Gastroesophageal sphincter (tissue), 3 donors: ENCODE measurements at regions not wholly inside any gene's neighbourhood (a gene's known extent, or its start where the extent isn't known, plus 50 kb on each side); places are given as distances from the start of the nearest gene placed in this dataset.

ENCODE experiments used
- EP300 ChIP-seq: sonication (generic); formaldehyde crosslinking; IDR thresholded peaks from one replicate; pipeline ENCODE4 v1.6.1; 2017; ENCODE audit warnings: antibody characterized with exemption, mild to moderate bottlenecking
- POLR2A ChIP-seq, 2 donors: fragments of 450-650 bp; IDR thresholded peaks; one replicate each; pipeline ENCODE4 v1.6.1; 2017; ENCODE audit warnings: antibody characterized with exemption in 2 of 2, mild to moderate bottlenecking in 2 of 2, moderate library complexity in 1 of 2
- POLR2AphosphoS5 ChIP-seq: sonication (generic); formaldehyde crosslinking; IDR thresholded peaks from one replicate; pipeline ENCODE4 v1.6.1; 2017; ENCODE audit warnings: antibody characterized with exemption
- TF ChIP-seq, protein P1 (sequence below), 4 experiments: fragments of 200-600 bp in 2 of 4; fragments of 450-650 bp in 2 of 4; sonication (generic) in 1 of 4; IDR thresholded peaks; one replicate each; pipeline ENCODE4 v1.5.1; 2017 to 2019; ENCODE audit warnings: antibody characterized with exemption in 4 of 4, mild to moderate bottlenecking in 2 of 4, moderate library complexity in 2 of 4

DNA sequence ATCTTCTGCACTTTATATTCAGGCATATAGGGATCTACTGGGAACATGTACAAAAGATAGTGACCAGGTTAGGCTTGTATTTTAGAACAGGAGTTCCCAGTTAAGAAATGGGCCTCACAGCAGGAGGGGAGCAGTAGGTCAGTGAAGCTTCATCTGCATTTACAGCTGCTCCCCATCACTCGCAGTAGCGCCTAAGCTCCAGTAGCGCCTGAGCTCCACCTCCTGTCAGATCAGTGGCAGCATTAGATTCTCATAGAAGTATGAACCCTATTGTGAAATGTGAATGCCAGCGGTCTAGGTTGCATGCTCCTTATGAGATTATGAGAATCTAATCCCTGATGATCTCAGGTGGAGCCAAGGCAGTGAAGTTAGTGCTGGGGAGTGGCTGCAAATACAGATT lies 224.4 kb upstream of the CYRIA start:
- TF ChIP-seq, protein P1, sequence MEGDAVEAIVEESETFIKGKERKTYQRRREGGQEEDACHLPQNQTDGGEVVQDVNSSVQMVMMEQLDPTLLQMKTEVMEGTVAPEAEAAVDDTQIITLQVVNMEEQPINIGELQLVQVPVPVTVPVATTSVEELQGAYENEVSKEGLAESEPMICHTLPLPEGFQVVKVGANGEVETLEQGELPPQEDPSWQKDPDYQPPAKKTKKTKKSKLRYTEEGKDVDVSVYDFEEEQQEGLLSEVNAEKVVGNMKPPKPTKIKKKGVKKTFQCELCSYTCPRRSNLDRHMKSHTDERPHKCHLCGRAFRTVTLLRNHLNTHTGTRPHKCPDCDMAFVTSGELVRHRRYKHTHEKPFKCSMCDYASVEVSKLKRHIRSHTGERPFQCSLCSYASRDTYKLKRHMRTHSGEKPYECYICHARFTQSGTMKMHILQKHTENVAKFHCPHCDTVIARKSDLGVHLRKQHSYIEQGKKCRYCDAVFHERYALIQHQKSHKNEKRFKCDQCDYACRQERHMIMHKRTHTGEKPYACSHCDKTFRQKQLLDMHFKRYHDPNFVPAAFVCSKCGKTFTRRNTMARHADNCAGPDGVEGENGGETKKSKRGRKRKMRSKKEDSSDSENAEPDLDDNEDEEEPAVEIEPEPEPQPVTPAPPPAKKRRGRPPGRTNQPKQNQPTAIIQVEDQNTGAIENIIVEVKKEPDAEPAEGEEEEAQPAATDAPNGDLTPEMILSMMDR (IDR thresholded peaks at IDR 0.05): no peak
- no peak for TF ChIP-seq POLR2A (IDR thresholded peaks at IDR 0.05)
- TF ChIP-seq POLR2AphosphoS5: no peak
- TF ChIP-seq EP300: no peak
